ENCODE measurements at regions not wholly inside any gene's neighbourhood (a gene's known extent, or its start where the extent isn't known, plus 50 kb on each side); places are given as distances from the start of the nearest gene placed in this dataset.
"Not testable (repeated sequence)": the region's sequence is repeated elsewhere in the genome, so short reads cannot be mapped to it uniquely, and the experiment has no call there.

GRCh38 chr6:84575264-84575663 lies 189.1 kb downstream of the TBX18 start:
- 45 to 50% methylated on average over 1 of the region's 1 CpG for WGBS, 2 donors (ENCODE audit: low coverage in 1 of 2)
- Histone ChIP-seq H3K4me3 (no peak overlapping the region), H3K27ac (no peak overlapping the region), H3K27me3 (no peaks in the 10 kb centered on the region), H3K4me1 (no peaks in the 10 kb centered on the region), H3K9me3 (no peaks in the 10 kb centered on the region), H3K36me3 (no peaks in the 10 kb centered on the region)
- no peak for DNase-seq
- intact Hi-C loops (cut with DNase I; ENCODE audit: low total_unique reads) (no loop called here), in situ Hi-C loops (cut with MboI; ENCODE audit: low pct_ligation_motif_present in 1 of 4, low pct_unique_long_range_greater_than_20kb in 1 of 4, low sequenced_read_pairs in 3 of 4) (no loop called here)
- no peak for TF ChIP-seq POLR2A (IDR thresholded peaks at IDR 0.05)
- TF ChIP-seq EP300 (IDR thresholded peaks at IDR 0.05; ENCODE audit: low read depth) = no peak
- no peak for TF ChIP-seq POLR2AphosphoS5 (IDR thresholded peaks at IDR 0.05)

GRCh38 chr6:84569882-84570281 lies 194.5 kb downstream of the TBX18 start:
- TF ChIP-seq EP300 (IDR thresholded peaks at IDR 0.05; ENCODE audit: low read depth) = no peak
- TF ChIP-seq POLR2AphosphoS5 (IDR thresholded peaks at IDR 0.05) = no peak
- no peak for TF ChIP-seq POLR2A (IDR thresholded peaks at IDR 0.05)
- TF ChIP-seq CTCF (IDR thresholded peaks at IDR 0.05) = no peak
- H3K36me3 ChIP-seq = no peaks in the 10 kb centered on the region
- H3K27me3 ChIP-seq = no peaks in the 10 kb centered on the region
- no peaks in the 10 kb centered on the region for H3K4me1 ChIP-seq
- intact Hi-C loops (cut with DNase I; ENCODE audit: low total_unique reads) = no loop called here
- DNase-seq = no peak
- in situ Hi-C loops (cut with MboI; ENCODE audit: low pct_ligation_motif_present in 1 of 4, low pct_unique_long_range_greater_than_20kb in 1 of 4, low sequenced_read_pairs in 3 of 4) = no loop called here
- H3K27ac ChIP-seq = no peak overlapping the region
- no peaks in the 10 kb centered on the region for H3K9me3 ChIP-seq
- no peak overlapping the region for H3K4me3 ChIP-seq

GRCh38 chr6:84568971-84569370 lies 195.4 kb downstream of the TBX18 start:
- H3K4me1 ChIP-seq = no peaks in the 10 kb centered on the region
- H3K27me3 ChIP-seq = no peaks in the 10 kb centered on the region
- TF ChIP-seq EP300 (IDR thresholded peaks at IDR 0.05; ENCODE audit: low read depth) (no peak), POLR2A (IDR thresholded peaks at IDR 0.05) (no peak), CTCF (IDR thresholded peaks at IDR 0.05) (no peak), POLR2AphosphoS5 (IDR thresholded peaks at IDR 0.05) (no peak)
- no peaks in the 10 kb centered on the region for H3K9me3 ChIP-seq
- no peak for DNase-seq
- in situ Hi-C loops (cut with MboI; ENCODE audit: low pct_ligation_motif_present in 1 of 4, low pct_unique_long_range_greater_than_20kb in 1 of 4, low sequenced_read_pairs in 3 of 4) = no loop called here
- H3K36me3 ChIP-seq = no peaks in the 10 kb centered on the region
- no peak overlapping the region for H3K27ac ChIP-seq
- intact Hi-C loops (cut with DNase I; ENCODE audit: low total_unique reads) = no loop called here
- H3K4me3 ChIP-seq = no peak overlapping the region

GRCh38 chr6:84565718-84566117 lies 198.7 kb downstream of the TBX18 start:
- 91 to 94% methylated on average over 3 to 6 of the region's 6 CpGs for WGBS, 2 donors (ENCODE audit: low coverage in 1 of 2)
- H3K4me1 ChIP-seq; H3K27ac ChIP-seq; H3K36me3 ChIP-seq; in situ Hi-C loops (cut with MboI; ENCODE audit: low pct_ligation_motif_present in 1 of 4, low pct_unique_long_range_greater_than_20kb in 1 of 4, low sequenced_read_pairs in 3 of 4); H3K4me3 ChIP-seq; H3K27me3 ChIP-seq; DNase-seq; intact Hi-C loops (cut with DNase I; ENCODE audit: low total_unique reads); H3K9me3 ChIP-seq: not testable (repeated sequence)

- Histone ChIP-seq H3K9me3 (no peaks in the 10 kb centered on the region), H3K27me3 (no peaks in the 10 kb centered on the region), H3K27ac (no peak overlapping the region), H3K4me1 (no peaks in the 10 kb centered on the region), H3K36me3 (no peaks in the 10 kb centered on the region), H3K4me3 (no peak overlapping the region)
- WGBS, 2 donors (ENCODE audit: low coverage in 1 of 2) = 68 to 70% methylated on average over 6 to 9 of the region's 9 CpGs
- DNase-seq = no peak
- intact Hi-C loops (cut with DNase I; ENCODE audit: low total_unique reads) (no loop called here), in situ Hi-C loops (cut with MboI; ENCODE audit: low pct_ligation_motif_present in 1 of 4, low pct_unique_long_range_greater_than_20kb in 1 of 4, low sequenced_read_pairs in 3 of 4) (no loop called here)
- TF ChIP-seq POLR2AphosphoS5 (IDR thresholded peaks at IDR 0.05) = no peak
- TF ChIP-seq POLR2A (IDR thresholded peaks at IDR 0.05) = no peak
- no peak for TF ChIP-seq EP300 (IDR thresholded peaks at IDR 0.05; ENCODE audit: low read depth)
- TF ChIP-seq CTCF (IDR thresholded peaks at IDR 0.05) = no peak
These were observed 203.7 kb downstream of the TBX18 start for GRCh38 chr6:84560436-84561390.
